ENCODE measurements at regions not wholly inside any gene's neighbourhood (a gene's known extent, or its start where the extent isn't known, plus 50 kb on each side); places are given as distances from the start of the nearest gene placed in this dataset.
"Not testable (repeated sequence)": the region's sequence is repeated elsewhere in the genome, so short reads cannot be mapped to it uniquely, and the experiment has no call there.

DNA sequence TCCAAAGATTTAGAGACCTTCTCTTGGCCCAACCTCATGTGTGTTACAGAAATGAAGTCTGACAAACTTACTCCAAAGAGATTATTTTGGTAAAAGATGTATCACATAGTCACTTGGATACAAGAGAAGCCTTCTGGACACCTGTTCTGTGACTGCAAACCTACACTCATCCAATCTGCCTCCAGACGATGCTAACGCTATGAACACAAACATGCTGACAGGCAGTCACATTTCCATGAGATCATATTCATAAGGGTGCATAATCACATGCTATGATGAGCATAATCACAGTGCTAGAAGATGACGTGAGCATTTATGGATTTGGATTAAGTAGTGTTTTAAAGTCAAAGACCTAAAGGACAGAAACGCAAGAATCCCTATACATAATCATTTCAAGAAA, 340.2 kb downstream of the HACE1 start:
- DNase-seq = no peak

- no peak for DNase-seq
Observed at GRCh38 chr6:104509355-104509754, 350.4 kb downstream of the HACE1 start.

- DNase-seq = no peak
Observed at GRCh38 chr6:104506429-104506828, 353.3 kb downstream of the HACE1 start.

DNA sequence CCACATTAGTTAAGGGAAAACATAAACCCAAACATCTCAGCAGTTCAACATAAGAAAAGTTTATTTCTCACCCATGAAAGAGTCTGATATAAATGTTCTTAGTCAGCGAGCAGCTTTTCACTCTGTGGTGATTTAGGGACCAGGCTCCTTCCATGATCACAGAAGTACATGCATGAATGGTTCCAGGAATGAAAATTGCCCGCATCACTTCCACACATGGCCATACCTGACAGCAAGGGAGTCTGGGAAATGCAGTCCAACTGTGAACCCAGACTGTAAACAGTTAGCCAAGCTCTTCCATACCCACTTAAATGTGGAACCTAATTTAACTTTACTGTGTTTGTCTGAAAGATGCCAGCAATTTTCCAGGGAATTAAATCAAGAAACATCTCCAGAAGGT, 353.9 kb downstream of the HACE1 start:
- DNase-seq = no peak

- DNase-seq = no peak
Observed at GRCh38 chr6:104500265-104500664, 359.5 kb downstream of the HACE1 start.

DNA sequence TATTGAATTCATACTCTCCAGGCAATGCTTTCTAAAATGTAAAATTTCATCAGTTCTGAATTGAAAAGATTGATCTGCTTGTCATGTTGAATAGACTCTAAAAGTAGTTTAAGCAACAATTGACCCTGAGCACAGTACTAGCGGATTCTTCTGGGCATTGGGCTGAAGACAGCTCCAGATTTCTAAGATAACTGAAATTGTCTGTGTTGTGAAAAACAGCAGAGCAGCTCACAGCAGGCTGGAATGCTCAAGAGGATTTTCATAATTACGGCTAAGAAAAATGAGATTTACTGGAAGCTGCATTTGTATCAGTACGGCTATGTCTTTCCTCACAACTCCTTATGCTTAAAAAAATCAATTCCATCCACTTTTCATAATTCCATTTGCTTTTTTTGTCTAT, 373.7 kb downstream of the HACE1 start:
- DNase-seq = no peak

GRCh38 chr6:104484626-104485025, 375.1 kb downstream of the HACE1 start:
- no peak for DNase-seq

GRCh38 chr6:104484191-104484590, 375.5 kb downstream of the HACE1 start:
- no peak for DNase-seq

- no peak for DNase-seq
Observed at GRCh38 chr6:104483225-104483834, 376.4 kb downstream of the HACE1 start.

DNA sequence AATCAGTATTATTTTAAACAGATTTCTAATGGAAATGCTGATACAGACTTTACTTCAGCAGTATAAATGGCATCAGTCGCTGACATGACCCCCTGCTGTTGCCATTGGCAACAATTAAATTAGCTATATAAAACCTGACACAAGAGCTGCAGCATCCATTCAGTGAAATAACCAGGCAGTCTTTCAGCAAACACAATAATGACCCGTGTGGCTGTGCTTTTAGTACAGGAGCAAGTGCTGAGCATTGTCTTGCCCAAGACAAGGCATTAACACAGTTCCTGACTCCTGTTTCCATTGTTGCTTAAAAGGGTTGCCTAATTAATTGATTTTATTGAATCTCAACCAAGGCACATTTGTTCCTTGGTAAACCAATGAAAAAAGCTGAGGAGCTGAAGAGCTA, 382.1 kb downstream of the HACE1 start:
- no peak for DNase-seq

GRCh38 chr6:104473021-104473429, 386.7 kb downstream of the HACE1 start:
- DNase-seq = no peak

DNA sequence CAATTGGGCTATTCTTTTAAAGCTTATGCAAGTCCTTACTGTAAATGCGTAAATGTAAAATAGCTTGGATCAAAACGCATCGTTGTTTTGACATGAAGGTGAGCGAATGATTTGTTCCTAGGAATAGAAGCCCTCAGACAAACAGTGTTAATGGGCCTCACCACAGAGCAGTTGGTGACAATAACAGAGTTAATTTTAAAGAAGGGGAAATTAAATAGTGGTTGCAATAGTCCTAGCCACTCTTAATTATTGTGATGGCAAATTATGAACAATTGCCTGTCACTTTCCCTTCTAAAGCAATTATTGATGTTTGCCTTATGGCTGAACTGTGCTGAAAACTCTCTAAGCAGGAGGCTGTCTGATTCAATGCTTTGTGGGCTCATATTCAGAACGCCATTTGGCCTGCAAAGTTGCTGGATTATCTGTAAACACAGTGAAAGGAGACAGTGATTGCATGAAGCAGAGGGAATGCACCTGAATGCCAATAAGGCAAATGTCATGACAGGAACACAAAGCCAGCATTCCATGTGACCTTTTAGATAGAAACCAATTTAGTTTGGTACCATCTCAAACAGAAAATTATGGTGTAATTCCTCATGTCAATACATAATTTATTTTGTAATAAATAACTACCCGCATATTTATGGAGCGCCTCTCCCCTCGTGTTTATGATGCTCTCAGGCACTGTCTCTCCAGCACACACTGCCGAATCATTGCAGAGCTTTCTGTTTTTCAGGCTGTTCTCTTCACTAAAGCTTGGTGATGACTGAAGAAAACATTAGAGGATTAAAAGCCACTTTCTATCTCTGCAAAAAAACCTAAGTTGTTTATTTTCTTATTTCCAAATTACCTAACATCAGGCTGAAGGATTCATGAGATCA, 387.5 kb downstream of the HACE1 start:
- no peak for DNase-seq

GRCh38 chr6:104466306-104466705, 393.4 kb downstream of the HACE1 start:
- no peak for DNase-seq

DNA sequence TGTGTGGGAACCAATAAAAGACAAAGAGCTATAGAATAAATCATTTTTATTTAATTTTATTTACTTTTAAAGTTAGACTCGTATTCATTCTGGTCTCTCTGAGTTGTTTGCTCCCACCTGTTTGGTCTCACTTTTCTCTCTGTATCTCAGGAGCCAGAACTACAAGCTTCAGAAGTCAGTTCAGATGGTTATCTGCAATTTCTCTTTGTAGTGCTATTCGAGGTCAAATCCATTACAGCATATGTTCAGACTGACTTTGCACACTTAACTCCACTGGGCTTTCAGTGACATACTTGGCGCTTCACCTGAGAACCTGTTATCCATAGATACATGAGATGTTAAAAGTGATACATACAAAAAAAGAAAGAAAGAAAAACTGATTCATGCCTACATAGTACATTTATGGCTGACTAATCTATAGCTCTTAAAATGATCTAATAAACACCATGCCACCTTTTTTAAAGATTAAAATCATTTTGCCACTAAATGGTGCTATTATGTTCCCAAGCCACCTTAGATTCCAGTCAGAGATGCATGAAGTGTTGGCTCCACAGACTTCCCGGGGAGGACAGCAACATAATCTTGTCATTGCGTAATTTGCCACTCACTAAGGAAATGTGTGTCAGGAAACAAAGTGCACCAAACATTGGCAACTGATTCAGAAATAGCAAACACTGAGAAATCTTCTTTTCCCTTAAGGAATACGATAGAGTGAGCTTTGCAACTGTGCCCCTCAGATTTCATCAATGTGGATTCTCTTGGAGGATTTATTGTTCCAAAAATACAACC, 396.7 kb downstream of the HACE1 start:
- no peak for DNase-seq

- DNase-seq = no peak
Observed at GRCh38 chr6:104460738-104461483, 398.8 kb downstream of the HACE1 start.

DNA sequence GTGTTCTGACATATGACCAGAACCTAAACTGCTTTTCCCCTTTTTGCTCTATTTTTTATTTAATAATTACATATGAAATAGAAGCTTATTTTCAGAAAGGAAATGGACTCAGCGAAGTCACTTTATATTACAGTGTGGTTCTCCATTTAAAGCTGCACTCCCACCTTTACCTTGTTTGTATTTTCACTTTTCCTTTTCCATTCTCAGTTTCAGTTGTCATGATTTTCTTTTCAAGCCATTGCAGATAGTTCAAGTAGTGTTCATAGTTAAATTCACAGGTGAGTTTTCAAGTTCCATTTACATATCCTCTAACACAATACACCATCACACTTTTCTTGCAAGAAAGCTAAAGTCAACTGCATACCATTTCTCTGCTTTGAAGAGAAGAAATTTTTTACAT, 400.2 kb downstream of the HACE1 start:
- DNase-seq = no peak

DNA sequence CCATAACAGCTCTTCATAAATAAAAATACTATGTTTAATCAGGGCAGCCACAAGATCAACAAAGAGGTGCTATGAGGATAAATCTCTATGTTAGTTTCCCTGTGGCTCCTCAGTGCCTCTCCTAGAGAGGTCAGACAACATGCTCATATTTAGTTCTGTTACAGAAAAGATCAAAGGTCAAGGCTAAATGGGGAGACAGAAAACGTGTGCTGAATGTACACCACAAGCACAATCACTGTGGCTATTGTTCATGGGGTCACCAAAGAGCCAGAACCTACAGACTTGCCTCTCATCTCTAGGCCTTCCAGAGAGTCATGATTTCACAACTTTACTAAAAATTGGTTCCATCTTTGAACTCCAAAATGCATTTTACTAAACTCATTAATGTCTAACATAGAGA, 409.8 kb downstream of the HACE1 start:
- no peak for DNase-seq

DNA sequence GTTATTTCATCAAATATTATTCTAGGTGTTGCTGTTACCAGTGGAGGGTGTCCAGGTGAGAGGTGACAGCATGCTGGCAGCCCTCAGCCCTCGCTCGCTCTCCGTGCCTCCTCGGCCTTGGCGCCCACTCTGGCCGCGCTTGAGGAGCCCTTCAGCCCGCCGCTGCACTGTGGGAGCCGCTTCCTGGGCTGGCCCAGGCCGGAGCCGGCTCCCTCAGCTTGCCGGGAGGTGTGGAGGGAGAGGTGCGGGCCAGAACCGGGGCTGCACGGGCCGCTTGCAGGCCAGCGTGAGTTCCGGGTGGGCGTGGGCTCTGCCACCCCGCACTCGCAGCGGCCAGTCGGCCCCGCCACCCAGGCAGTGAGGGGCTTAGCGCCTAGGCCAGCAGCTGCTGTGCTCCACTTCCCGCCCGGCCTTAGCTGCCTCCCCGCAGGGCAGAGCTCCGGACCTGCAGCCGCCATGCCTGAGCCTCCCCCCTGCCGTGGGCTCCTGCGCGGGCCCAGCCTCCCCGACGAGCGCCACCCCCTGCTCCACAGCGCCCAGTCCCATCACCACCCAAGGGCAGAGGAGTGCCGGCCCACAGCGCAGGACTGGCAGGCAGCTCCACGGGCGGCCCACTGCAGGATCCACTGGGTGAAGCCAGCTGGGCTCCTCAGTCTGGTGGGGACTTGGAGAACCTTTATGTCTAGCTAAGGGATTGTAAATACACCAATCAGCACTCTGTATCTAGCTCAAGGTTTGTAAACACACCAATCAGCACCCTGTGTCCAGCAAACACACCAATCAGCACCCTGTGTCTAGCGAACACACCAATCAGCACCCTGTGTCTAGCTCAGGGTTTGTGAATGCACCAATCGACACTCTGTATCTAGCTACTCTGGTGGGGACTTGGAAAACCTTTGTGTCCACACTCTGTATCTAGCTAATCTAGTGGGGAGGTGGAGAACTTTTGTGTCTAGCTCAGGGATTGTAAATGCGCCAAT, 413.3 kb downstream of the HACE1 start:
- DNase-seq = not testable (repeated sequence)

DNA sequence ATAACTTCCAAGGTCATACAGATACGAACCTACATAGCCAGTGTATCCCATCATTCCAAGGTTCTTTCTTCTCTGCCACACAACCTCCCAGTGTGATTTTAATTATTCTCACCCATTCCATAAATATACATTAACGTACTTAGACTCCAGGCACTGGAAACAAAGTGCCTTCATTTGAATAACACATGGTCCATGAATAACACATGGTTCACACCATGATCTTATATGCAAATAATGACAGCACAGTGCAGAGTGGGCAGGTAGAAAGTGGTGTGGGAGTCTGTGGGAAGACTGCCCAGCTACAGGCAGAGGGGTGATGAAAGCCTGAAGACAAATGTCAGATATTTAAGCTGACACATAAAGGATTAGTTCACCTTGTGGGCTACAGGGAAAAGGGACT, 425.2 kb downstream of the HACE1 start:
- no peak for DNase-seq

- no peak for DNase-seq
Observed at GRCh38 chr6:104431096-104431495, 428.6 kb downstream of the HACE1 start.
